ENCODE measurements at regions not wholly inside any gene's neighbourhood (a gene's known extent, or its start where the extent isn't known, plus 50 kb on each side); places are given as distances from the start of the nearest gene placed in this dataset.

DNA sequence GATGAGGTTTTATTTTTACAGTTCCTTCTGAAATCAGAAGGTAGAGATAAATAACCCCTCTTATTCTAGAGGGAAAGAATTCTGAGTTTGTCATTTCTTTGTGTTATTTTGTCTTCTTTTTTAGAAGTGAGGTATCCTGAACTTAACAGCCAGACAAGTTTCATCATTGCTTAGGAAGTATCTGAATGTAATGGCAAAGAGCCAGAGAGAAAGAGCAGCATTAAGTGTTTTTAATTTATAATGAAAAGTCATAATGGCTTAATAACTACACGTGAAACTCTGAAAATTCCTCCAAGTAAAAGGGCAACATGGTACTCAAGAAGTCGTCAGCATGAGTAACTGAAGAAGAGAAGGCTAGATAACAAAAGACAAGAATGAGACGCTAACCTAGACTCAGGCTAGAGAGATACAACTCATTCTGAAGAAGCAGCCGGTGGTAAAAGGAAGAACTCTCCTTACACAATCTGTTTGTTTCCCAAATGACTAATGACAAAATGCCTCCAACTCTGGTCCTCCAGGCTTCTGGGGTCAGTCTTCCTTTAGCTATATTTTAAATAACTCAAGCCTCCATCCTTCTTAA, 116.2 kb upstream of the NECTIN3 start:
- Histone ChIP-seq H3K9me3 (replicated peaks in 1 of 11) (peaks cover 6 to 22% (median 16%) of the 10 kb centered on the region in 11 experiments), H3K27me3 (no peaks in the 10 kb centered on the region), H3K4me2 (no peak overlapping the region), H3K4me3 (no peak overlapping the region), H3K4me1 (peaks cover 0 to 8% (median 0%) of the 10 kb centered on the region in 10 experiments; a peak in 1 of 20 replicates), H3K36me3 (no peaks in the 10 kb centered on the region), H3K9ac (no peak overlapping the region), H3K27ac (no peak overlapping the region), H4K20me1 (no peaks in the 10 kb centered on the region)
- TF ChIP-seq Cebpa-rat (IDR thresholded peaks at IDR 0.05) = no peak

DNA sequence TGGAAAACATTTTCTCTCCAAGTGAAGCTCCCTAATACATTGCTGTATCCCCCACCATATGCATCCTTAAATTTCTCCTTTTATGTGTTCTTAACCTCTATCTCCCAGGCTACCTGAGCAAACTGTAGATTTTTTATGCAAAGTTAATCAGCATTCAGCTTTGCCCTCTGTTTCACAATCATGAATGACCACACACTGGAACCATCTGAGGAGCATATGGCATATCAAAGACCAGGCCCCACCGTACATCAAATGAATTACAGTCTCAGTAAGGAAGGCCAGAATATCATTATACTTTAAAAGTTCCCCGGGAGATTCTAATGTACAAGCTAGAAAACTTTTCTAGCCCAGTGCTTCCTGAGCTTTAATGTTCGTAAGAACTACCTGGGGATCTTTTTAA, 115.5 kb upstream of the NECTIN3 start:
- Histone ChIP-seq H4K20me1 (no peaks in the 10 kb centered on the region), H3K27me3 (no peaks in the 10 kb centered on the region), H3K9ac (no peak overlapping the region), H3K4me2 (no peak overlapping the region), H3K27ac (no peak overlapping the region), H3K4me1 (peaks cover 0 to 14% (median 0%) of the 10 kb centered on the region in 10 experiments; a peak in 2 of 20 replicates), H3K36me3 (no peaks in the 10 kb centered on the region), H3K9me3 (replicated peaks in 1 of 11) (peaks cover 0 to 15% (median 9%) of the 10 kb centered on the region in 11 experiments; a peak in 21 of 22 replicates), H3K4me3 (no peak overlapping the region)
- no peak for TF ChIP-seq Cebpa-rat (IDR thresholded peaks at IDR 0.05)

DNA sequence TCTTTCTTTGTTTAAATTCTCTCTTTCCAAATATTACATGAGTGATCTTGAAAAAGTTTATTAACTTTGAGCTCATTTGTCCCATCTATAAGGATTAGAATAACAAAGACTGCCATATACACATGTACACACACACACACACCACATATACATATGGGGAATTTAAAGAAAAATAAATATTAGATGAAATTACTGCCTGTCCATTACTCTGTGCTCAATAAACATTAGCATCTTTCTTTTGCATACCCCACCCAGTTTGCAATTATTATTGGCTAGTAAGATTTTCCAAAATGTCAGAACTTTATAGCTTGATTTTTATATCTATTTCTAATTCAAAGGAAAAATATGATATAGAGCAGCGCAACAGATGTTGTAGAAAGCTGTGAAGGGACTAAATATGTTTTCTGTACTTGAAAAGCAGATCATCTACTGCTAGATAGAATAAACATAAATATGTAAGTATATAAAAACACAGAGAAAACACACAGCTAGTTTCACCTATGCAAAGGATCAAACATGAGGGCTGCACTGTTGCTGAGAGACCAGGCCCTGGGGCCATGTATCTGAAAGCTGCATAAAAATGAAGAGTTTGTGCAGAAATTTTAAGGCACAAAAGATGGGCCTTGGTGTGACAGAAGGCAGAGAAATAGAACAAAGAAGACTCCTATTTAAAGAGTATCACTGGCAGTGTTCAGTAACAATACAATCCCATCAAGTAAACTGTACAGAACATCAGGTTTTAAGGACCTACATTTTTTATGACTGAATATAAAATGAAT, 114.2 kb upstream of the NECTIN3 start:
- no peaks in the 10 kb centered on the region for H3K27me3 ChIP-seq
- H3K4me2 ChIP-seq = no peak overlapping the region
- H3K4me3 ChIP-seq = no peak overlapping the region
- peaks cover 0 to 4% (median 0%) of the 10 kb centered on the region in 11 experiments; a peak in 2 of 22 replicates for H3K9me3 ChIP-seq (replicated peaks in 1 of 11)
- TF ChIP-seq Cebpa-rat (IDR thresholded peaks at IDR 0.05) = no peak
- H3K4me1 ChIP-seq = peaks cover 0 to 14% (median 0%) of the 10 kb centered on the region in 10 experiments; a peak in 2 of 20 replicates
- no peaks in the 10 kb centered on the region for H4K20me1 ChIP-seq
- H3K27ac ChIP-seq = no peak overlapping the region
- no peaks in the 10 kb centered on the region for H3K36me3 ChIP-seq
- H3K9ac ChIP-seq = no peak overlapping the region

DNA sequence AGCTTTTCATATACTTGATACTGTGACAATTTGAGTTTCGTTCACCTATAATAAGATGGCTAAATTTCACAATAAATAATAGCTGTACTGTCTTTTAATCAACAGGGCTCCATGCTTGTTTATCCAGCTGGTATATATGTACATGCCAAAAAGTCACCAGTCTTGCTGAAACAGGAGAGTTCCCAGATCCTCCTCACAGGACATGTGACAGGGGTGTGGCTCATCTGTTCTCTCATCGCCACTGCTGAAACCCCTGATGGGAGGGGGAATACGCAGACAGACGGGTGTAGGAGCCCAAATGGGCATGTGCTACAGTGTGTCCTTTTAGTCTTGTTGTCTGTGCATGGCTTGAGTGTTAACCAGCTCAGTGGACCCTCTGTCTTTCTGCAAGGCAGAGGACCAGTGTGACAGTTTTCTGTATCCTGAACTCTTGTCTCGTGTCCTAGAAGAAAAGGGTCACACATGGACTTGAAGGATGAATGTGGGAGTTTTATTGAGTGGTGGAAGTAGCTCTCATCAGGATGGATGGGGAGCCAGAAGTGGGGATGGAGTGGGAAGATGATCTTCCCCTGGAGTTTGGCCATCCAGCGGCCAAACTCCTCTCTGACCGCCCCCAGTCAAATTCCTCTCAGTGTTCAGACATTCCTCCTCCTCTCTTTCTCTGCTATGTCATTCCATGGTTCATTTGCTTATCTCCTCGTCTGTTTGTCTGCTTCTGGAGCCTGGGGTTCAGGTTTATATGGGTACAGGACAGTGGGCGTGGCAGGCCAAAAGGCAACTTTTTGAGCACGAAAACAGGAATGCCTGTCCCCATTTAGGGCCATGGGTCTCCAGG, 113.1 kb upstream of the NECTIN3 start:
- H3K27ac ChIP-seq = no peak overlapping the region
- H4K20me1 ChIP-seq = no peaks in the 10 kb centered on the region
- peaks cover 0 to 8% (median 0%) of the 10 kb centered on the region in 11 experiments; a peak in 6 of 22 replicates for H3K9me3 ChIP-seq (replicated peaks in 1 of 11)
- no peaks in the 10 kb centered on the region for H3K36me3 ChIP-seq
- H3K4me2 ChIP-seq = no peak overlapping the region
- peaks cover 0 to 14% (median 0%) of the 10 kb centered on the region in 10 experiments; a peak in 2 of 20 replicates for H3K4me1 ChIP-seq
- H3K9ac ChIP-seq = no peak overlapping the region
- no peaks in the 10 kb centered on the region for H3K27me3 ChIP-seq
- H3K4me3 ChIP-seq = no peak overlapping the region
- TF ChIP-seq Cebpa-rat (IDR thresholded peaks at IDR 0.05) = no peak

DNA sequence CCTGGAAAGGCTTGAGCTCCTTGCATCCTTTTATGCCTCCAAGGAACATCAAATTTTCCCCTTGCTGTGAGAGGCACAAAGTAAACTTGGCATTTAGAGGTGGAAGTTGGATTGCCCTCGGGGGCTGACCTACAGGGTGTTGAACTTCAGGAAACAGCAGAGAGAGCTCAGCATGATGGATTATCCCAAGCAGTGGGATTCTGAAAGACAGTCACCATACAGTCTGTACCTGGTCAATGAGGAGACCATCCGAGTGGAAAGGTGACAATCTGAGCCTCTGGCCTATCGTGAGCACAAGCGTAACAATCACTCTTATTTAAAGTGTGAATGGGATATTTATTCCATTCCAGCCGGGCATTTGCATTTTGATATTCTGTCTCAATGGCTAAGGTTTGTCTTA, 105.6 kb upstream of the NECTIN3 start:
- Histone ChIP-seq H4K20me1 (no peaks in the 10 kb centered on the region), H3K27ac (no peak overlapping the region), H3K9ac (no peak overlapping the region), H3K9me3 (replicated peaks in 1 of 11) (peaks cover 0 to 75% (median 15%) of the 10 kb centered on the region in 11 experiments; a peak in 17 of 22 replicates), H3K4me3 (no peak overlapping the region), H3K4me1 (peaks cover 0 to 10% (median 0%) of the 10 kb centered on the region in 10 experiments; a peak in 4 of 20 replicates), H3K27me3 (no peaks in the 10 kb centered on the region), H3K36me3 (peaks cover 0 to 4% (median 0%) of the 10 kb centered on the region in 11 experiments; a peak in 1 of 22 replicates), H3K4me2 (no peak overlapping the region)
- TF ChIP-seq Cebpa-rat (IDR thresholded peaks at IDR 0.05) = no peak

DNA sequence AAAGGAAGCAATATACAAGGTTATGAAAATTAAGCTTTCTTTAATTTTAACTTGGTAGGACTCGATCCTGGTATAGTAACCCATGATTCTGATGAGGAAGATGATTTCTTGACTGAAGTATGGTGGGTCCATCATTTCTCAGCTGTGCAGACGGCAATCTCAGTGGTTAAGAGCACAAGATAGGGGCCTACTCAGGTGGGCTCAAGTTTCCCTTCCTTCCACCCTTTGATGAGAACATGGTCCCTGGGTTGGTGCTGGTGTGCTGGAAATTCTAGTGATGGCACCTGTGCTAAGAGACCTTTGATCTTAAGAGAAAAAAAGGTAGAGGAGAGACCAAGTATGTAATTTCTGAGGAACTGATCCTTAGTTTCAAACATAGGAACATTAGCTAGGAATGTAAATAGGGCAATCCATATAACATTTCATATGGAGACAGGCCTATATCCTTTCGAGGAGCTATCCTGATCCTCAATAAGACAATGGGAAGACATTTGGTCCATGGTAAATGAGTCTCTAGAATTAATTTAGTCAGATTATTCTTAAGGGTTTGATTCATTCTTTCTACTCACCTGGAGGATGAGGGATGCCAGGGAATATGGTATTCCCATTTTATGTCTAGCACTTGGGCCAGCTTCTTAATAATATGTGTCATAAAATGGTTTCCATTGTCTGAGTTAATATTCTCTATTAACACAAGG, 104.5 kb upstream of the NECTIN3 start:
- H3K4me3 ChIP-seq = no peak overlapping the region
- peaks cover 0 to 78% (median 15%) of the 10 kb centered on the region in 11 experiments; a peak in 17 of 22 replicates for H3K9me3 ChIP-seq (replicated peaks in 1 of 11)
- TF ChIP-seq Cebpa-rat (IDR thresholded peaks at IDR 0.05) = no peak
- no peaks in the 10 kb centered on the region for H4K20me1 ChIP-seq
- no peak overlapping the region for H3K27ac ChIP-seq
- no peak overlapping the region for H3K9ac ChIP-seq
- no peaks in the 10 kb centered on the region for H3K27me3 ChIP-seq
- peaks cover 0 to 9% (median 0%) of the 10 kb centered on the region in 10 experiments; a peak in 4 of 20 replicates for H3K4me1 ChIP-seq
- no peak overlapping the region for H3K4me2 ChIP-seq
- peaks cover 0 to 4% (median 0%) of the 10 kb centered on the region in 11 experiments; a peak in 1 of 22 replicates for H3K36me3 ChIP-seq

DNA sequence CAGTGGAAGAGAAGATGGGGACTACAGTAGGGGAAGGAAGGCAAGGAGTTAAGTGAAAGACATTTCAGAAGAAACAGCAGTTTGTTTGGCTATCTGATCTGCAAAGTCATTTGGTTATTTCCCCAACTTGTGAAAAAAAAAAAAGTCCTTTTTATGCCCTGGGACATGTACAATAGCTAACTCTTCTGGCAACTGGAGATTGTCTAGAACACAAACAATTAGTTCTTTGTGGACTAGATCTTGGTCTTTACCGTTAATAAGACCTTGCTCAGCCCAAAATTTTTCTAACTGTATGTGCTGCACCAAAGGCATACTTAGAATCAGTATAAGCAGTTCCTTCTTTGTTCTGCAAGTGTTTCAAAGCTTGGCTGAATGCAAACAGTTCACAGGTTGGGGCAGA, 103.5 kb upstream of the NECTIN3 start:
- Histone ChIP-seq H3K4me1 (peaks cover 0 to 9% (median 0%) of the 10 kb centered on the region in 10 experiments; a peak in 4 of 20 replicates), H4K20me1 (no peaks in the 10 kb centered on the region)
- no peak for TF ChIP-seq Cebpa-rat (IDR thresholded peaks at IDR 0.05)

More for the DNA sequence above, 103.5 kb upstream of the NECTIN3 start:
- Histone ChIP-seq H3K27me3 (no peaks in the 10 kb centered on the region), H3K36me3 (peaks cover 0 to 4% (median 0%) of the 10 kb centered on the region in 11 experiments; a peak in 1 of 22 replicates), H3K4me3 (no peak overlapping the region), H3K4me2 (no peak overlapping the region), H3K9me3 (replicated peaks in 1 of 11) (peaks cover 0 to 75% (median 15%) of the 10 kb centered on the region in 11 experiments; a peak in 17 of 22 replicates), H3K9ac (no peak overlapping the region), H3K27ac (no peak overlapping the region)
